Trophoblast cell (in vitro differentiated cells and primary cell): ENCODE measurements at regions not wholly inside any gene's neighbourhood (a gene's known extent, or its start where the extent isn't known, plus 50 kb on each side); places are given as distances from the start of the nearest gene placed in this dataset.

Experiments used
- DNase-seq, 2 donors: peaks; one replicate each; pipeline ENCODE4 v3.0.0-alpha.2; 2016
- H2AFZ ChIP-seq: 2 replicates; pipeline ENCODE4 v1.6.1; 2013; ENCODE audit warnings: low read length, moderate library complexity, mild to moderate bottlenecking; ENCODE audit not compliant: insufficient read depth, poor library complexity
- H2AK5ac ChIP-seq: 2 replicates; pipeline ENCODE4 v1.6.1; 2013; ENCODE audit warnings: mild to moderate bottlenecking, low read length
- H2BK120ac ChIP-seq: 2 replicates; pipeline ENCODE4 v1.6.1; 2013; ENCODE audit warnings: low read length, mild to moderate bottlenecking, moderate library complexity; ENCODE audit not compliant: insufficient read depth, poor library complexity
- H2BK12ac ChIP-seq: 2 replicates; pipeline ENCODE4 v1.6.1; 2013; ENCODE audit warnings: mild to moderate bottlenecking, low read length, moderate library complexity
- H2BK5ac ChIP-seq: 2 replicates; pipeline ENCODE4 v1.6.1; 2013; ENCODE audit warnings: low read length, low read depth, moderate library complexity, mild to moderate bottlenecking; ENCODE audit not compliant: poor library complexity
- H3K14ac ChIP-seq: 2 replicates; pipeline ENCODE4 v1.6.1; 2013; ENCODE audit warnings: mild to moderate bottlenecking, low read length
- H3K18ac ChIP-seq: 2 replicates; pipeline ENCODE4 v1.6.1; 2013; ENCODE audit warnings: mild to moderate bottlenecking, low read length
- H3K23ac ChIP-seq: 2 replicates; pipeline ENCODE4 v1.6.1; 2013; ENCODE audit warnings: low read length
- H3K27ac ChIP-seq: 2 replicates; pipeline ENCODE4 v1.5.1; 2013; ENCODE audit warnings: low read depth, mild to moderate bottlenecking, inconsistent platforms, low read length, moderate library complexity
- H3K27me3 ChIP-seq: 2 replicates; pipeline ENCODE4 v1.6.1; 2013; ENCODE audit warnings: inconsistent platforms, mild to moderate bottlenecking, low read length, moderate library complexity; ENCODE audit not compliant: insufficient read depth
- H3K36me3 ChIP-seq, 2 experiments: 1 replicate in 1 of 2; 2 replicates in 1 of 2; pipeline ENCODE4 v1.6.1; 2013; ENCODE audit warnings: low read length in 2 of 2, mild to moderate bottlenecking in 2 of 2, moderate library complexity in 1 of 2; ENCODE audit not compliant: insufficient read depth in 2 of 2, control insufficient read depth in 1 of 2
- H3K4ac ChIP-seq: 2 replicates; pipeline ENCODE4 v1.6.1; 2013; ENCODE audit warnings: low read depth, mild to moderate bottlenecking, low read length, moderate library complexity
- H3K4me1 ChIP-seq, 2 experiments: 1 replicate in 1 of 2; 2 replicates in 1 of 2; pipeline ENCODE4 v1.6.1; 2013; ENCODE audit warnings: low read length in 2 of 2, mild to moderate bottlenecking in 2 of 2, moderate library complexity in 1 of 2; ENCODE audit not compliant: insufficient read depth in 2 of 2, control insufficient read depth in 1 of 2
- H3K4me2 ChIP-seq: 2 replicates; pipeline ENCODE4 v1.6.1; 2013; ENCODE audit warnings: inconsistent platforms, mild to moderate bottlenecking, low read length, moderate library complexity
- H3K4me3 ChIP-seq: 2 replicates; pipeline ENCODE4 v1.5.1; 2013; ENCODE audit warnings: mild to moderate bottlenecking, low read depth, low read length, inconsistent platforms
- H3K79me1 ChIP-seq: one replicate; pipeline ENCODE4 v1.6.1; 2013; ENCODE audit warnings: low read length
- H3K79me2 ChIP-seq: 2 replicates; pipeline ENCODE4 v1.6.1; 2013; ENCODE audit warnings: low read length, mild to moderate bottlenecking; ENCODE audit not compliant: control insufficient read depth, insufficient read depth, poor library complexity
- H3K9ac ChIP-seq: 2 replicates; pipeline ENCODE4 v1.6.1; 2013; ENCODE audit warnings: mild to moderate bottlenecking, low read length
- H3K9me3 ChIP-seq: 2 replicates; pipeline ENCODE4 v1.6.1; 2013; ENCODE audit warnings: low read depth, mild to moderate bottlenecking, control low read depth, inconsistent platforms, low read length; ENCODE audit not compliant: insufficient read depth
- H4K12ac ChIP-seq: 2 replicates; pipeline ENCODE4 v1.6.1; 2013; ENCODE audit warnings: low read depth, mild to moderate bottlenecking, low read length, moderate library complexity
- H4K8ac ChIP-seq: 2 replicates; pipeline ENCODE4 v1.6.1; 2013; ENCODE audit warnings: low read depth, mild to moderate bottlenecking, low read length, moderate library complexity
- H4K91ac ChIP-seq: one replicate; pipeline ENCODE4 v1.6.1; 2013; ENCODE audit warnings: low read depth, mild to moderate bottlenecking, low read length, moderate library complexity
- WGBS: extraction: QIAGEN DNeasy Blood & Tissue Kit; methylation state at CpG from one replicate; pipeline ENCODE4 v1.1.7; 2013; ENCODE audit warnings: missing lambda C conversion rate; ENCODE audit not compliant: insufficient read length, insufficient coverage; ENCODE audit errors: extremely low coverage; 5-methylcytosine and 5-hydroxymethylcytosine counted together

- Histone ChIP-seq H4K12ac (no peak overlapping the region), H4K8ac (no peak overlapping the region), H2BK5ac (no peak overlapping the region), H3K27me3 (no peaks in the 10 kb centered on the region), H2BK12ac (no peak overlapping the region), H3K18ac (no peak overlapping the region), H3K4me1 (no peaks in the 10 kb centered on the region), H3K14ac (no peak overlapping the region), H3K23ac (no peak overlapping the region), H2AFZ (no peak overlapping the region), H3K79me2 (no peaks in the 10 kb centered on the region), H3K36me3 (no peaks in the 10 kb centered on the region), H3K4ac (no peak overlapping the region), H3K9me3 (peaks cover 2% of the 10 kb centered on the region), H3K79me1 (no peaks in the 10 kb centered on the region), H3K4me3 (no peak overlapping the region), H2AK5ac (no peak overlapping the region), H3K9ac (no peak overlapping the region), H3K4me2 (no peak overlapping the region), H4K91ac (no peak overlapping the region), H3K27ac (no peak overlapping the region), H2BK120ac (no peak overlapping the region)
- WGBS, result no CpG with 5 or more reads among the region's 4 CpGs
- DNase-seq, result no peak
Observed at GRCh38 chr16:26856271-26856670, 210.5 kb upstream of the C16orf82 start.

GRCh38 chr16:26856791-26857190 lies 209.9 kb upstream of the C16orf82 start:
- no peak overlapping the region for H3K4me2 ChIP-seq
- no peaks in the 10 kb centered on the region for H3K36me3 ChIP-seq
- DNase-seq, result no peak
- H3K79me2 ChIP-seq, result no peaks in the 10 kb centered on the region
- H2AK5ac ChIP-seq, result no peak overlapping the region
- no CpG with 5 or more reads among the region's 5 CpGs for WGBS
- H3K27ac ChIP-seq, result no peak overlapping the region
- no peak overlapping the region for H3K9ac ChIP-seq
- H4K91ac ChIP-seq, result no peak overlapping the region
- no peak overlapping the region for H4K12ac ChIP-seq
- H3K23ac ChIP-seq, result no peak overlapping the region
- H2BK12ac ChIP-seq, result no peak overlapping the region
- peaks cover 2% of the 10 kb centered on the region for H3K9me3 ChIP-seq
- no peak overlapping the region for H2BK120ac ChIP-seq
- H3K79me1 ChIP-seq, result no peaks in the 10 kb centered on the region
- H3K4ac ChIP-seq, result no peak overlapping the region
- no peaks in the 10 kb centered on the region for H3K27me3 ChIP-seq
- no peak overlapping the region for H3K4me3 ChIP-seq
- no peaks in the 10 kb centered on the region for H3K4me1 ChIP-seq
- H3K14ac ChIP-seq, result no peak overlapping the region
- no peak overlapping the region for H3K18ac ChIP-seq
- no peak overlapping the region for H4K8ac ChIP-seq
- H2AFZ ChIP-seq, result no peak overlapping the region
- H2BK5ac ChIP-seq, result no peak overlapping the region

GRCh38 chr16:26857371-26857770 lies 209.4 kb upstream of the C16orf82 start:
- WGBS, result no CpG with 5 or more reads among the region's 4 CpGs
- no peak overlapping the region for H3K27ac ChIP-seq
- no peak overlapping the region for H3K23ac ChIP-seq
- peaks cover 2% of the 10 kb centered on the region for H3K9me3 ChIP-seq
- H3K18ac ChIP-seq, result no peak overlapping the region
- no peak overlapping the region for H2BK12ac ChIP-seq
- no peak overlapping the region for H4K91ac ChIP-seq
- no peak overlapping the region for H3K14ac ChIP-seq
- H3K27me3 ChIP-seq, result no peaks in the 10 kb centered on the region
- H2AFZ ChIP-seq, result no peak overlapping the region
- H2BK5ac ChIP-seq, result no peak overlapping the region
- H4K12ac ChIP-seq, result no peak overlapping the region
- no peak overlapping the region for H4K8ac ChIP-seq
- no peak overlapping the region for H3K4me3 ChIP-seq
- H2AK5ac ChIP-seq, result no peak overlapping the region
- DNase-seq, result no peak
- no peaks in the 10 kb centered on the region for H3K4me1 ChIP-seq
- no peaks in the 10 kb centered on the region for H3K79me2 ChIP-seq
- no peak overlapping the region for H2BK120ac ChIP-seq
- H3K36me3 ChIP-seq, result no peaks in the 10 kb centered on the region
- no peak overlapping the region for H3K4ac ChIP-seq
- H3K79me1 ChIP-seq, result no peaks in the 10 kb centered on the region
- no peak overlapping the region for H3K4me2 ChIP-seq
- H3K9ac ChIP-seq, result peak overlapping the region; percentile 22

- Histone ChIP-seq H2AFZ (no peak overlapping the region), H3K27me3 (no peaks in the 10 kb centered on the region), H3K9ac (no peak overlapping the region), H4K12ac (no peak overlapping the region), H3K4me1 (no peaks in the 10 kb centered on the region), H3K18ac (no peak overlapping the region), H3K36me3 (no peaks in the 10 kb centered on the region), H2AK5ac (no peak overlapping the region), H3K23ac (no peak overlapping the region), H3K4me2 (no peak overlapping the region), H3K4me3 (no peak overlapping the region), H3K14ac (no peak overlapping the region), H4K91ac (no peak overlapping the region), H3K4ac (no peak overlapping the region), H2BK12ac (no peak overlapping the region), H3K79me1 (no peaks in the 10 kb centered on the region), H3K9me3 (peaks cover 2% of the 10 kb centered on the region), H2BK5ac (no peak overlapping the region), H3K27ac (no peak overlapping the region), H2BK120ac (no peak overlapping the region), H4K8ac (no peak overlapping the region), H3K79me2 (no peaks in the 10 kb centered on the region)
- no CpG with 5 or more reads among the region's 1 CpG for WGBS
- DNase-seq, result no peak
Observed at GRCh38 chr16:26860506-26860905, 206.2 kb upstream of the C16orf82 start.
